Caco-2 (cell line): ENCODE measurements at regions not wholly inside any gene's neighbourhood (a gene's known extent, or its start where the extent isn't known, plus 50 kb on each side); places are given as distances from the start of the nearest gene placed in this dataset.

Source experiments
- BruUV-seq: library from RNA; stranded (reverse); fragments of 400-500 nt; replicated peaks from 2 replicates; lab custom pipeline; 2021; lab: Mats Ljungman, UMichigan
- CTCF ChIA-PET: fragments of 300-600 bp; sonication (Branson Sonifier 250); formaldehyde crosslinking; loops from one replicate; lab custom pipeline; 2022; ENCODE audit warnings: antibody characterized with exemption; lab: Charles Lee
- POLR2A ChIA-PET: fragments of 300-600 bp; sonication (Branson Sonifier 250); formaldehyde crosslinking; loops from one replicate; lab custom pipeline; 2022; ENCODE audit warnings: antibody characterized with exemption; lab: Charles Lee
- DNase-seq, 2 experiments: peaks; one replicate each; pipeline versions ENCODE4 v3.0.0 to v3.0.0-alpha.2; 2020 to 2022
- H3K27me3 ChIP-seq: replicated peaks from 2 replicates; pipeline ENCODE4 v1.6.0; 2011; ENCODE audit warnings: low read length; ENCODE audit not compliant: control insufficient read depth, insufficient read depth
- H3K36me3 ChIP-seq: 2 replicates; pipeline ENCODE4 v1.5.1; 2011; ENCODE audit warnings: low read length; ENCODE audit not compliant: control insufficient read depth, insufficient read depth
- H3K4me1 ChIP-seq: fragments of 250-450 bp; sonication (Bioruptor Pico); 2 replicates; pipeline ENCODE4 v1.5.1; 2020; ENCODE audit warnings: mild to moderate bottlenecking
- H3K4me3 ChIP-seq: 2 replicates; pipeline ENCODE4 v1.5.1; 2011; ENCODE audit warnings: low read depth, mild to moderate bottlenecking, control low read depth, low read length
- H3K9me3 ChIP-seq: fragments of 250-450 bp; sonication (Bioruptor Pico); 2 replicates; pipeline ENCODE4 v1.5.1; 2020; ENCODE audit warnings: mild to moderate bottlenecking, moderate library complexity
- H3K27ac Mint-ChIP-seq: one replicate; pipeline ENCODE4 v1.8.0; 2022; ENCODE audit warnings: mixed read lengths; ENCODE audit not compliant: unreplicated experiment
- H3K27me3 Mint-ChIP-seq: one replicate; pipeline ENCODE4 v1.8.0; 2022; ENCODE audit warnings: mixed read lengths; ENCODE audit not compliant: insufficient read depth, unreplicated experiment
- H3K36me3 Mint-ChIP-seq: one replicate; pipeline ENCODE4 v1.8.0; 2022; ENCODE audit warnings: mild to moderate bottlenecking, mixed read lengths; ENCODE audit not compliant: insufficient read depth, unreplicated experiment
- H3K4me1 Mint-ChIP-seq: one replicate; pipeline ENCODE4 v1.8.0; 2022; ENCODE audit warnings: low read depth, mixed read lengths; ENCODE audit not compliant: unreplicated experiment
- H3K4me3 Mint-ChIP-seq: one replicate; pipeline ENCODE4 v1.8.0; 2022; ENCODE audit warnings: mild to moderate bottlenecking, moderate library complexity, mixed read lengths; ENCODE audit not compliant: unreplicated experiment
- H3K9me3 Mint-ChIP-seq: one replicate; pipeline ENCODE4 v1.8.0; 2022; ENCODE audit warnings: mixed read lengths; ENCODE audit not compliant: unreplicated experiment
- intact Hi-C: fragments of 100-400 bp; cut with micrococcal nuclease; formaldehyde crosslinking; loops from one replicate; pipeline ENCODE4 v1.10.0; 2022; ENCODE audit not compliant: unreplicated experiment
- TF ChIP-seq, protein P1 (sequence below), 2 experiments: fragments of 200-600 bp in 1 of 2; IDR thresholded peaks; 1 replicate in 1 of 2; 2 replicates in 1 of 2; pipeline versions ENCODE4 v1.5.1 to v1.8.0; 2011 to 2022; ENCODE audit warnings: antibody characterized with exemption in 1 of 2, control low read depth in 1 of 2, inconsistent platforms in 1 of 2, low read depth in 1 of 2, low read length in 1 of 2, mild to moderate bottlenecking in 1 of 2, moderate library complexity in 1 of 2; ENCODE audit not compliant: insufficient read depth in 1 of 2, severe bottlenecking in 1 of 2, unreplicated experiment in 1 of 2

DNA sequence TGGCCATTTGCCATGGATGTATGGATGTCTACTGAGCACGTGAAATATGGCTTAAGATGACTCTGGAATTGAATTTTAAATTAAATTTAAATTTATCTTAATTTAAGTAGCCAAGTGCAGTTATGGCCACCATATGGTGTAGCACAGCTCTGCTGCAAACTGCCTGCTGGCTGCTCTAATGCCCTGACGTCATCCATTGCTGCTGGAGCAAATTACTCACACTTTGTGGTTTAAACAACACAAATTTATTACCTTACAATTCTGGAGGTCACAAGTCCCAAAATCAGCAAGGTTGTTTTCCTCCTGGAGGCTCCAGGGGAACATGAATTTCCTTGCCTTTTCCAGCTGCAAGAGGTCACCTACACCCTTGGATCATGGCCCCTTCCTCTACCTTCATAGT lies 679.3 kb upstream of the EEF2KMT start:
- CTCF ChIA-PET: no interaction called here
- H3K4me1 Mint-ChIP-seq: no peaks in the 10 kb centered on the region
- POLR2A ChIA-PET: no interaction called here
- Histone ChIP-seq H3K9me3 (no peaks in the 10 kb centered on the region), H3K4me1 (no peaks in the 10 kb centered on the region), H3K4me3 (no peak overlapping the region), H3K36me3 (no peaks in the 10 kb centered on the region), H3K27me3 (no peaks in the 10 kb centered on the region)
- BruUV-seq: no TSS peak
- DNase-seq: no peak
- H3K27ac Mint-ChIP-seq: no peak overlapping the region
- TF ChIP-seq, protein P1, sequence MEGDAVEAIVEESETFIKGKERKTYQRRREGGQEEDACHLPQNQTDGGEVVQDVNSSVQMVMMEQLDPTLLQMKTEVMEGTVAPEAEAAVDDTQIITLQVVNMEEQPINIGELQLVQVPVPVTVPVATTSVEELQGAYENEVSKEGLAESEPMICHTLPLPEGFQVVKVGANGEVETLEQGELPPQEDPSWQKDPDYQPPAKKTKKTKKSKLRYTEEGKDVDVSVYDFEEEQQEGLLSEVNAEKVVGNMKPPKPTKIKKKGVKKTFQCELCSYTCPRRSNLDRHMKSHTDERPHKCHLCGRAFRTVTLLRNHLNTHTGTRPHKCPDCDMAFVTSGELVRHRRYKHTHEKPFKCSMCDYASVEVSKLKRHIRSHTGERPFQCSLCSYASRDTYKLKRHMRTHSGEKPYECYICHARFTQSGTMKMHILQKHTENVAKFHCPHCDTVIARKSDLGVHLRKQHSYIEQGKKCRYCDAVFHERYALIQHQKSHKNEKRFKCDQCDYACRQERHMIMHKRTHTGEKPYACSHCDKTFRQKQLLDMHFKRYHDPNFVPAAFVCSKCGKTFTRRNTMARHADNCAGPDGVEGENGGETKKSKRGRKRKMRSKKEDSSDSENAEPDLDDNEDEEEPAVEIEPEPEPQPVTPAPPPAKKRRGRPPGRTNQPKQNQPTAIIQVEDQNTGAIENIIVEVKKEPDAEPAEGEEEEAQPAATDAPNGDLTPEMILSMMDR (IDR thresholded peaks at IDR 0.05; ENCODE audit: insufficient read depth in 1 of 2, low read depth in 1 of 2, low read length in 1 of 2, severe bottlenecking in 1 of 2, unreplicated experiment in 1 of 2): no peak
- H3K36me3 Mint-ChIP-seq: no peaks in the 10 kb centered on the region
- no peaks in the 10 kb centered on the region for H3K9me3 Mint-ChIP-seq
- H3K4me3 Mint-ChIP-seq: no peak overlapping the region
- intact Hi-C loops: no loop called here
- H3K27me3 Mint-ChIP-seq: peaks cover 5% of the 10 kb centered on the region

DNA sequence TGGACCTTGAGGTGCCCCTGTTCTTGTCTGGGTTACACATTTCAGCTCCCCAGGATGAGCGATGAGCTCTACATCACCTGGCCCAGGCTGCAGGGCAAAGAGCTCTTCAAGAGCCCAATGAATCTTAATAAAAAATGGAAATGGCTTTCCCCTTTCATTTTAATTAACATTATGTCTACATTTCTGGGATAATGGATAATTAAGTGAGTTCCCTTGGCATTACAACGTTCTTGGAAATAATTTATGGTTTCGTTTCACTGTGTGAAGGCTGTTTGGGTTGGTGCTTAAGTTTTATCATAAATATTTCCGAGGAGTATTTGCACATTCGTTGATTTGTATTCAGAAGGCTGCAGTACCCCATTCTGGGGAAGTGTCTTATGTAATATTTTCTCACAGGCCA lies 678.3 kb upstream of the EEF2KMT start:
- no peaks in the 10 kb centered on the region for H3K36me3 Mint-ChIP-seq
- H3K9me3 ChIP-seq: no peaks in the 10 kb centered on the region
- no peak overlapping the region for H3K4me3 ChIP-seq
- H3K27me3 ChIP-seq: no peaks in the 10 kb centered on the region
- intact Hi-C loops: no loop called here
- H3K27ac Mint-ChIP-seq: no peak overlapping the region
- BruUV-seq: no TSS peak
- H3K9me3 Mint-ChIP-seq: no peaks in the 10 kb centered on the region
- POLR2A ChIA-PET: no interaction called here
- DNase-seq: no peak
- peaks cover 5% of the 10 kb centered on the region for H3K27me3 Mint-ChIP-seq
- TF ChIP-seq, protein P1 (IDR thresholded peaks at IDR 0.05; ENCODE audit: insufficient read depth in 1 of 2, low read depth in 1 of 2, low read length in 1 of 2, severe bottlenecking in 1 of 2, unreplicated experiment in 1 of 2): no peak
- CTCF ChIA-PET: no interaction called here
- no peaks in the 10 kb centered on the region for H3K4me1 ChIP-seq
- H3K4me3 Mint-ChIP-seq: no peak overlapping the region
- no peaks in the 10 kb centered on the region for H3K4me1 Mint-ChIP-seq
- no peaks in the 10 kb centered on the region for H3K36me3 ChIP-seq

DNA sequence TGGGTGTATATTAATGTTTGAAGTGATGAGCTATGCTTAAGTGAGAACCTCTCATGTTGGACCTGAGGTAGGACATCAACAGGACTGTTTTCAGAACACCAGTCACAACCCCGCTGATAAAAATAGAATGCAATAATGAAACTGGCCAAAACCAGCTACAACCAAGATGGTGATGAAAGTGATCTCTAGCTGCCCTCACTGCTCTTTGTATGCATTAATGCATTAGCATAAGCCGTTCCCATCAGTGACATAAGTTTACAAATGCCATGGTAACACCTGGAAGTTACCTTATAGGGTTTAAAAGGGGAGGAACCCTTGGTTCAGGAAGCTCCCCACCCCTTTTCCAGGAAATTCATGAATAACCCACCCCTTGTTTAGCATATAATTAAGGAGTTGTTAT lies 672.5 kb upstream of the EEF2KMT start:
- Mint-ChIP-seq H3K4me1 (no peaks in the 10 kb centered on the region), H3K9me3 (no peaks in the 10 kb centered on the region), H3K27me3 (peaks cover 3% of the 10 kb centered on the region), H3K27ac (no peak overlapping the region), H3K4me3 (no peak overlapping the region), H3K36me3 (no peaks in the 10 kb centered on the region)
- Histone ChIP-seq H3K4me3 (no peak overlapping the region), H3K36me3 (no peaks in the 10 kb centered on the region), H3K9me3 (no peaks in the 10 kb centered on the region), H3K4me1 (no peaks in the 10 kb centered on the region), H3K27me3 (no peaks in the 10 kb centered on the region)
- TF ChIP-seq, protein P1 (IDR thresholded peaks at IDR 0.05; ENCODE audit: insufficient read depth in 1 of 2, low read depth in 1 of 2, low read length in 1 of 2, severe bottlenecking in 1 of 2, unreplicated experiment in 1 of 2): no peak
- ChIA-PET CTCF (no interaction called here), POLR2A (no interaction called here)
- no peak for DNase-seq
- intact Hi-C loops: no loop called here
- no TSS peak for BruUV-seq
